ENCODE measurements at regions not wholly inside any gene's neighbourhood (a gene's known extent, or its start where the extent isn't known, plus 50 kb on each side); places are given as distances from the start of the nearest gene placed in this dataset.

- Mint-ChIP-seq H3K9me3 (ENCODE audit: unreplicated experiment) (peaks cover 26% of the 10 kb centered on the region), H3K4me1 (ENCODE audit: insufficient read depth, unreplicated experiment) (peaks cover 25% of the 10 kb centered on the region), H3K4me3 (ENCODE audit: unreplicated experiment) (no peak overlapping the region), H3K27me3 (ENCODE audit: insufficient read depth, unreplicated experiment) (no peaks in the 10 kb centered on the region), H3K36me3 (ENCODE audit: insufficient read depth, unreplicated experiment) (no peaks in the 10 kb centered on the region), H3K27ac (ENCODE audit: low read depth, unreplicated experiment) (peak overlapping the region; percentile 49)
- peak; percentile 39 for DNase-seq (ENCODE audit: unreplicated experiment)
- ChIA-PET POLR2A (interaction anchor here (0.7 to 1.3 kb wide), 4 partner anchors 16 to 515 kb away, joined by 3 read pairs; partner anchors contain the start of gene SEMA3C), CTCF (interaction anchor here (1.1 kb wide), 2 partner anchors 9 to 514 kb away, joined by 5 read pairs; partner anchors contain the start of gene SEMA3C)
- no peak for TF ChIP-seq CTCF (IDR thresholded peaks at IDR 0.05; ENCODE audit: unreplicated experiment)
- intact Hi-C loops (cut with micrococcal nuclease): no loop called here
- BruUV-seq (replicated peaks): no TSS peak
Measured at GRCh38 chr7:81433692-81434331, 336.0 kb downstream of the HGF start.

DNA sequence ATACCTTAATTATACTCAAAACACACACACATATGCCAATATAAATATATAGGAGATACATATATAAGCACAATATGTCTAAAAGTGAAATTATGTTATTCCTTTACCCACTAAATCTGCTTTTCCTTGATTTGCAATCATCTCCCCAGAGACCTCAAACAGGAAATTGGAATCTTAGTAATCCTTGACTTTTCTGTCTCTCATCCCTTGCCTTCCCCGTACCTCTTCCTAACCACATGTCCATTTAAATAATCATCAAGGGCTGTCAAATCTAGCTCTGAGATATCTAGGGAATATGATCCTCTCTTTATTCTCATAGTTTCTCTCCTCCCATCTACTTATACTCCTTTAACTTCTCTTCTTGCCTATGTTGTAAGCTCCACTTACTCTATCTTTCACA, 336.6 kb downstream of the HGF start:
- ChIA-PET CTCF (interaction anchor here (0.6 to 1.1 kb wide), 3 partner anchors 8 to 843 kb away, joined by 4 to 5 read pairs (median 5); partner anchors contain the start of gene SEMA3C), POLR2A (interaction anchor here (0.7 to 1.3 kb wide), 5 partner anchors 16 to 514 kb away, joined by 3 read pairs; partner anchors contain the start of gene SEMA3C)
- H3K4me1 Mint-ChIP-seq (ENCODE audit: insufficient read depth, unreplicated experiment): peaks cover 25% of the 10 kb centered on the region
- H3K9me3 Mint-ChIP-seq (ENCODE audit: unreplicated experiment): peaks cover 26% of the 10 kb centered on the region
- peak overlapping the region; percentile 49 for H3K27ac Mint-ChIP-seq (ENCODE audit: low read depth, unreplicated experiment)
- no peaks in the 10 kb centered on the region for H3K27me3 Mint-ChIP-seq (ENCODE audit: insufficient read depth, unreplicated experiment)
- H3K4me3 Mint-ChIP-seq (ENCODE audit: unreplicated experiment): no peak overlapping the region
- no peak for DNase-seq (ENCODE audit: unreplicated experiment)
- no peaks in the 10 kb centered on the region for H3K36me3 Mint-ChIP-seq (ENCODE audit: insufficient read depth, unreplicated experiment)
- TF ChIP-seq CTCF (IDR thresholded peaks at IDR 0.05; ENCODE audit: unreplicated experiment): no peak
- intact Hi-C loops (cut with micrococcal nuclease): no loop called here
- BruUV-seq (replicated peaks): no TSS peak

DNA sequence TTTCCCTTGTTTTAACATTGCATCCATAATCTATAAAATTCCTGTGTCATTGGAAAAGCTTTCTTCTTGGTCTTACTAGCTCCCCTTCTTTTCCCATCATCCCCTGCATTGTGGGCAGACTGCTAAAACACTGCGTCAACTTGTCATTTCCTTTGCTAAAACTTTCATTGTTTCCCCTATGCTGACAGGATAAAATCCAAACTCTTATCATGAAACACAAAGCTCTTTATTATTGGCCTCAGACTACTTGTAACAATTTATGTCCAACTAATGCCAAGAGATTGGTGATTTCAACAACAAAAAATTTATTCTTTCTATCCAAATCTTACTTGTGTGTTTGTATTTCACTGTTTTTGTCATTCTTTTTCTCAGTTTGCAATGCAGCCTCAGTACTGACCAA, 339.1 kb downstream of the HGF start:
- Mint-ChIP-seq H3K9me3 (ENCODE audit: unreplicated experiment) (peaks cover 13% of the 10 kb centered on the region), H3K27me3 (ENCODE audit: insufficient read depth, unreplicated experiment) (no peaks in the 10 kb centered on the region), H3K27ac (ENCODE audit: low read depth, unreplicated experiment) (no peak overlapping the region), H3K4me1 (ENCODE audit: insufficient read depth, unreplicated experiment) (peaks cover 25% of the 10 kb centered on the region), H3K36me3 (ENCODE audit: insufficient read depth, unreplicated experiment) (no peaks in the 10 kb centered on the region), H3K4me3 (ENCODE audit: unreplicated experiment) (no peak overlapping the region)
- CTCF ChIA-PET: interaction anchor here (0.6 to 0.7 kb wide), 2 partner anchors 10 to 16 kb away, joined by 3 to 4 read pairs; no protein-coding TSS in a partner anchor
- POLR2A ChIA-PET: no interaction called here
- intact Hi-C loops (cut with micrococcal nuclease): no loop called here
- BruUV-seq (replicated peaks): no TSS peak
- no peak for TF ChIP-seq CTCF (IDR thresholded peaks at IDR 0.05; ENCODE audit: unreplicated experiment)
- no peak for DNase-seq (ENCODE audit: unreplicated experiment)

GRCh38 chr7:81430150-81430549, 339.7 kb downstream of the HGF start:
- H3K27me3 Mint-ChIP-seq (ENCODE audit: insufficient read depth, unreplicated experiment): no peaks in the 10 kb centered on the region
- DNase-seq (ENCODE audit: unreplicated experiment): no peak
- no peak overlapping the region for H3K4me3 Mint-ChIP-seq (ENCODE audit: unreplicated experiment)
- intact Hi-C loops (cut with micrococcal nuclease): no loop called here
- peaks cover 19% of the 10 kb centered on the region for H3K4me1 Mint-ChIP-seq (ENCODE audit: insufficient read depth, unreplicated experiment)
- POLR2A ChIA-PET: interaction anchor here (0.6 kb wide), 1 partner anchor 488 kb away, joined by 3 read pairs; no protein-coding TSS in a partner anchor
- TF ChIP-seq CTCF (IDR thresholded peaks at IDR 0.05; ENCODE audit: unreplicated experiment): no peak
- peaks cover 12% of the 10 kb centered on the region for H3K9me3 Mint-ChIP-seq (ENCODE audit: unreplicated experiment)
- no peaks in the 10 kb centered on the region for H3K36me3 Mint-ChIP-seq (ENCODE audit: insufficient read depth, unreplicated experiment)
- CTCF ChIA-PET: interaction anchor here (0.6 to 0.7 kb wide), 2 partner anchors 10 to 16 kb away, joined by 3 to 4 read pairs; no protein-coding TSS in a partner anchor
- BruUV-seq (replicated peaks): no TSS peak
- H3K27ac Mint-ChIP-seq (ENCODE audit: low read depth, unreplicated experiment): no peak overlapping the region
